ENCODE measurements at regions not wholly inside any gene's neighbourhood (a gene's known extent, or its start where the extent isn't known, plus 50 kb on each side); places are given as distances from the start of the nearest gene placed in this dataset.

GRCh38 chr5:56561455-56561854 is 253.9 kb upstream of the MAP3K1 start:
- no peak for FAIRE-seq
- BruUV-seq (replicated peaks), result no TSS peak
- Histone ChIP-seq H3K79me2 (ENCODE audit: insufficient read depth, low read length) (no peaks in the 10 kb centered on the region), H4K20me1 (ENCODE audit: insufficient read depth, low read length) (no peaks in the 10 kb centered on the region), H3K9me3 (ENCODE audit: low read length) (no peaks in the 10 kb centered on the region), H3K27me3 (ENCODE audit: control insufficient read depth in 1 of 2, insufficient read depth in 2 of 2, low read length in 2 of 2) (peaks cover 0 to 1% of the 10 kb centered on the region in 2 experiments; a peak in 1 of 5 replicates), H3K36me3 (replicated peaks in 1 of 2; ENCODE audit: control insufficient read depth in 1 of 2, insufficient read depth in 2 of 2, low read length in 2 of 2) (no peaks in the 10 kb centered on the region), H3K9ac (ENCODE audit: insufficient read depth, low read depth, low read length) (no peak overlapping the region), H3K4me1 (ENCODE audit: insufficient read depth, low read length) (peaks cover 24% of the 10 kb centered on the region), H3K4me2 (ENCODE audit: low read depth, low read length) (no peak overlapping the region), H2AFZ (ENCODE audit: low read length) (no peak overlapping the region), H3K27ac (ENCODE audit: extremely low read length, insufficient read depth, low read length) (no peak overlapping the region), H3K4me3 (replicated peaks in 1 of 3; ENCODE audit: insufficient read depth in 1 of 3, low read depth in 2 of 3, low read length in 3 of 3) (no peak overlapping the region)
- in situ Hi-C loops (cut with HindIII; ENCODE audit: extremely low pct_ligation_motif_present, low pct_unique_long_range_greater_than_20kb), result no loop called here
- no peak for ATAC-seq
- no peak for DNase-seq (ENCODE audit: low spot score)
- TF ChIP-seq ZFP82 (CRISPR knock-in tag; IDR thresholded peaks at IDR 0.05; ENCODE audit: borderline replicate concordance) (no peak), ZNF501 (CRISPR knock-in tag; IDR thresholded peaks at IDR 0.05) (no peak), SIN3B (IDR thresholded peaks at IDR 0.05; ENCODE audit: low read length) (no peak), ZNF883 (CRISPR knock-in tag; IDR thresholded peaks at IDR 0.05; ENCODE audit: not compliant biosample characterization) (no peak), ZNF207 (IDR thresholded peaks at IDR 0.05; ENCODE audit: borderline replicate concordance) (no peak), TAF1 (CRISPR knock-in tag; IDR thresholded peaks at IDR 0.05) (no peak), KDM4B (CRISPR knock-in tag; IDR thresholded peaks at IDR 0.05) (no peak), PITX1 (CRISPR knock-in tag; IDR thresholded peaks at IDR 0.05) (no peak), NONO (IDR thresholded peaks at IDR 0.05) (no peak), NONO (CRISPR knock-in tag; conservative IDR thresholded peaks at IDR 0.05) (no peak), CBX5 (CRISPR knock-in tag; IDR thresholded peaks at IDR 0.05; ENCODE audit: borderline replicate concordance) (no peak), CERS6 (CRISPR knock-in tag; IDR thresholded peaks at IDR 0.05) (no peak), RNF2 (conservative IDR thresholded peaks at IDR 0.05; ENCODE audit: low read depth) (no peak), MTA3 (CRISPR knock-in tag; IDR thresholded peaks at IDR 0.05) (no peak), ZNF383 (CRISPR knock-in tag; IDR thresholded peaks at IDR 0.05; ENCODE audit: borderline replicate concordance) (no peak)
- TF ChIP-seq, protein P1, sequence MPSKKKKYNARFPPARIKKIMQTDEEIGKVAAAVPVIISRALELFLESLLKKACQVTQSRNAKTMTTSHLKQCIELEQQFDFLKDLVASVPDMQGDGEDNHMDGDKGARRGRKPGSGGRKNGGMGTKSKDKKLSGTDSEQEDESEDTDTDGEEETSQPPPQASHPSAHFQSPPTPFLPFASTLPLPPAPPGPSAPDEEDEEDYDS (CRISPR knock-in tag; IDR thresholded peaks at IDR 0.05), result no peak
- TF ChIP-seq, protein P2, sequence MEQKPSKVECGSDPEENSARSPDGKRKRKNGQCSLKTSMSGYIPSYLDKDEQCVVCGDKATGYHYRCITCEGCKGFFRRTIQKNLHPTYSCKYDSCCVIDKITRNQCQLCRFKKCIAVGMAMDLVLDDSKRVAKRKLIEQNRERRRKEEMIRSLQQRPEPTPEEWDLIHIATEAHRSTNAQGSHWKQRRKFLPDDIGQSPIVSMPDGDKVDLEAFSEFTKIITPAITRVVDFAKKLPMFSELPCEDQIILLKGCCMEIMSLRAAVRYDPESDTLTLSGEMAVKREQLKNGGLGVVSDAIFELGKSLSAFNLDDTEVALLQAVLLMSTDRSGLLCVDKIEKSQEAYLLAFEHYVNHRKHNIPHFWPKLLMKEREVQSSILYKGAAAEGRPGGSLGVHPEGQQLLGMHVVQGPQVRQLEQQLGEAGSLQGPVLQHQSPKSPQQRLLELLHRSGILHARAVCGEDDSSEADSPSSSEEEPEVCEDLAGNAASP (CRISPR knock-in tag; IDR thresholded peaks at IDR 0.05; ENCODE audit: borderline replicate concordance), result no peak
- 18% methylated on average over 2 of the region's 2 CpGs for WGBS (ENCODE audit: low lambda C conversion rate)
- POLR2A ChIA-PET, result no interaction called here
- intact Hi-C loops (cut with micrococcal nuclease; ENCODE audit: unreplicated experiment), result loop anchor here (10.0 kb wide), 1 partner anchor 73 kb away; no protein-coding TSS in a partner anchor
- CTCF ChIA-PET (ENCODE audit: low intra/inter-chr PET ratio, low total read pairs), result no interaction called here

Measured in HepG2 (cell line).